H9 (cell line): ENCODE measurements at regions not wholly inside any gene's neighbourhood (a gene's known extent, or its start where the extent isn't known, plus 50 kb on each side); places are given as distances from the start of the nearest gene placed in this dataset.

Experiments
- DNase-seq: peaks from one replicate; pipeline ENCODE4 v3.0.0-alpha.2; 2017
- H2AFZ ChIP-seq: one replicate; pipeline ENCODE4 v1.6.1; 2013; ENCODE audit warnings: mild to moderate bottlenecking, low read length, control low read depth, moderate library complexity
- H2AK5ac ChIP-seq: 2 replicates; pipeline ENCODE4 v1.6.1; 2013; ENCODE audit warnings: low read length, control low read depth, mixed read lengths; ENCODE audit not compliant: insufficient read length
- H2BK120ac ChIP-seq: one replicate; pipeline ENCODE4 v1.6.1; 2013; ENCODE audit warnings: low read depth, mild to moderate bottlenecking, low read length, control low read depth, inconsistent platforms; ENCODE audit not compliant: poor library complexity, severe bottlenecking
- H2BK12ac ChIP-seq: 2 replicates; pipeline ENCODE4 v1.6.1; 2013; ENCODE audit warnings: low read length, control low read depth, mixed read lengths, low read depth; ENCODE audit not compliant: insufficient read length
- H2BK15ac ChIP-seq: 2 replicates; pipeline ENCODE4 v1.6.1; 2013; ENCODE audit warnings: low read depth, low read length, control low read depth
- H2BK20ac ChIP-seq: one replicate; pipeline ENCODE4 v1.6.1; 2013; ENCODE audit warnings: low read depth, mild to moderate bottlenecking, low read length, control low read depth, inconsistent platforms; ENCODE audit not compliant: poor library complexity, severe bottlenecking
- H2BK5ac ChIP-seq: 2 replicates; pipeline ENCODE4 v1.6.1; 2013; ENCODE audit warnings: low read length, control low read depth, mixed read lengths; ENCODE audit not compliant: insufficient read length
- H3K14ac ChIP-seq: 2 replicates; pipeline ENCODE4 v1.6.1; 2013; ENCODE audit warnings: low read length, control low read depth; ENCODE audit not compliant: insufficient read depth
- H3K18ac ChIP-seq: 2 replicates; pipeline ENCODE4 v1.6.1; 2013; ENCODE audit warnings: low read depth, mild to moderate bottlenecking, mixed read lengths, low read length, control low read depth; ENCODE audit not compliant: insufficient read length
- H3K23ac ChIP-seq: 2 replicates; pipeline ENCODE4 v1.6.1; 2013; ENCODE audit warnings: low read length, control low read depth, mixed read lengths, low read depth; ENCODE audit not compliant: insufficient read length
- H3K23me2 ChIP-seq: 2 replicates; pipeline ENCODE4 v1.6.1; 2013; ENCODE audit warnings: low read depth, mild to moderate bottlenecking, mixed read lengths, low read length, control low read depth; ENCODE audit not compliant: insufficient read length, poor library complexity, severe bottlenecking
- H3K27ac ChIP-seq: 2 replicates; pipeline ENCODE4 v1.5.1; 2013; ENCODE audit warnings: low read length, control low read depth, mixed read lengths, low read depth; ENCODE audit not compliant: insufficient read length
- H3K27me3 ChIP-seq: 2 replicates; pipeline ENCODE4 v1.6.1; 2013; ENCODE audit warnings: low read length, control low read depth, inconsistent platforms; ENCODE audit not compliant: insufficient read depth
- H3K4ac ChIP-seq: 2 replicates; pipeline ENCODE4 v1.6.1; 2013; ENCODE audit warnings: low read depth, mild to moderate bottlenecking, control low read depth, inconsistent platforms, low read length, moderate library complexity
- H3K4me1 ChIP-seq: 2 replicates; pipeline ENCODE4 v1.6.1; 2013; ENCODE audit warnings: low read length, control low read depth, inconsistent platforms; ENCODE audit not compliant: insufficient read depth
- H3K4me2 ChIP-seq: 2 replicates; pipeline ENCODE4 v1.6.1; 2013; ENCODE audit warnings: low read length, control low read depth, mixed read lengths; ENCODE audit not compliant: insufficient read length, insufficient read depth
- H3K56ac ChIP-seq: 2 replicates; pipeline ENCODE4 v1.6.1; 2013; ENCODE audit warnings: low read depth, mild to moderate bottlenecking, mixed read lengths, low read length, control low read depth; ENCODE audit not compliant: insufficient read length
- H3K79me1 ChIP-seq: 2 replicates; pipeline ENCODE4 v1.6.1; 2013; ENCODE audit warnings: low read depth, mild to moderate bottlenecking, moderate library complexity, low read length, control low read depth, inconsistent platforms; ENCODE audit not compliant: insufficient read depth, poor library complexity, severe bottlenecking
- H3K79me2 ChIP-seq: 2 replicates; pipeline ENCODE4 v1.6.1; 2013; ENCODE audit warnings: low read length, control low read depth, inconsistent platforms; ENCODE audit not compliant: insufficient read depth
- H3K9ac ChIP-seq: 2 replicates; pipeline ENCODE4 v1.6.1; 2013; ENCODE audit warnings: low read length, control low read depth, mixed read lengths; ENCODE audit not compliant: insufficient read length; ENCODE audit errors: extremely low read depth
- H3K9me3 ChIP-seq: one replicate; pipeline ENCODE4 v1.6.1; 2013; ENCODE audit warnings: low read depth, low read length, inconsistent platforms; ENCODE audit not compliant: control insufficient read depth
- H3T11ph ChIP-seq: one replicate; pipeline ENCODE4 v1.6.1; 2013; ENCODE audit warnings: mild to moderate bottlenecking, low read length, control low read depth, inconsistent platforms
- H4K20me1 ChIP-seq: one replicate; pipeline ENCODE4 v1.6.1; 2013; ENCODE audit not compliant: control insufficient read depth, insufficient read length, insufficient read depth
- H4K5ac ChIP-seq: 2 replicates; pipeline ENCODE4 v1.6.1; 2013; ENCODE audit warnings: low read depth, mild to moderate bottlenecking, mixed read lengths, low read length, control low read depth; ENCODE audit not compliant: insufficient read length
- H4K8ac ChIP-seq: replicated peaks from 2 replicates; pipeline ENCODE4 v1.6.1; 2013; ENCODE audit warnings: low read length, control low read depth, mixed read lengths, low read depth; ENCODE audit not compliant: insufficient read length
- H4K91ac ChIP-seq: 2 replicates; pipeline ENCODE4 v1.6.1; 2013; ENCODE audit warnings: low read depth, mild to moderate bottlenecking, moderate library complexity, mixed read lengths, low read length, control low read depth; ENCODE audit not compliant: insufficient read length
- H3K27ac Mint-ChIP-seq, 3 experiments: 2 replicates in 2 of 3; 3 replicates in 1 of 3; pipeline ENCODE4 v1.8.0; 2020 to 2021; ENCODE audit warnings: mixed read lengths in 3 of 3, mild to moderate bottlenecking in 1 of 3, moderate library complexity in 1 of 3
- H3K27me3 Mint-ChIP-seq: 2 replicates; pipeline ENCODE4 v1.8.0; 2021; ENCODE audit warnings: low read depth, mild to moderate bottlenecking, moderate library complexity, mixed read lengths
- H3K36me3 Mint-ChIP-seq, 3 experiments: 2 replicates in 2 of 3; 3 replicates in 1 of 3; pipeline ENCODE4 v1.8.0; 2020 to 2021; ENCODE audit warnings: low read depth in 3 of 3, mixed read lengths in 3 of 3; ENCODE audit not compliant: insufficient read depth in 1 of 3
- H3K4me1 Mint-ChIP-seq, 2 experiments: 2 replicates each; pipeline ENCODE4 v1.8.0; 2020; ENCODE audit warnings: mixed read lengths in 2 of 2
- H3K4me3 Mint-ChIP-seq, 2 experiments: 2 replicates in 1 of 2; 3 replicates in 1 of 2; pipeline ENCODE4 v1.8.0; 2020 to 2021; ENCODE audit warnings: mild to moderate bottlenecking in 2 of 2, mixed read lengths in 2 of 2, moderate library complexity in 1 of 2
- H3K9me3 Mint-ChIP-seq, 2 experiments: 2 replicates in 1 of 2; 3 replicates in 1 of 2; pipeline ENCODE4 v1.8.0; 2020; ENCODE audit warnings: mild to moderate bottlenecking in 2 of 2, mixed read lengths in 2 of 2, moderate library complexity in 1 of 2
- WGBS: extraction: QIAGEN DNeasy Blood & Tissue Kit; methylation state at CpG from one replicate; pipeline ENCODE4 v1.1.7; 2013; ENCODE audit warnings: missing lambda C conversion rate, low lambda C conversion rate, mixed read lengths; ENCODE audit not compliant: insufficient read length; ENCODE audit errors: extremely low coverage; 5-methylcytosine and 5-hydroxymethylcytosine counted together
- TF ChIP-seq, protein P1 (sequence below): fragments of 200-600 bp; sonication (generic); conservative IDR thresholded peaks from 3 replicates; pipeline ENCODE4 v1.8.0; 2021; ENCODE audit warnings: antibody characterized with exemption, mild to moderate bottlenecking

DNA sequence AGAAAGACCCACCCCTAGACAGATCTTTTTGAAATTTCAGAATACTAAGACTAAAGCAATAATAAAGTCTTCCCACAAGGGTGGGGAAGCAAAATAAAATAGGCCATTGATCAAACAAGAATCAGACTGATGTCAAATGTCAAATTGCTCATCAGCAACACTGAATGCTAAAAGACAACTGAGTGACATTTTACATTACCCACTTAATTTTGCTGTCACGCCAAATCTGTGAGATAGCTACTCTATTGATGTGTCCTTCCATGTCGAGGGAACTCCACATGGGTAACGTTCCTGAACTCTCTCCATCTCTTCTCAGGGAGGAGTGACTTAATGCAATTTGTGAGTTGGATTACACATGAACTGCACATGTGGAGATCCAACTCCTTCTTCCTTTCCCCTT is 271.7 kb upstream of the CAMK1G start:
- Histone ChIP-seq H4K20me1 (no peaks in the 10 kb centered on the region), H2BK12ac (no peak overlapping the region), H2BK5ac (no peak overlapping the region), H2BK15ac (no peak overlapping the region), H3K9ac (no peak overlapping the region), H3K4me2 (no peak overlapping the region), H3K23me2 (no peaks in the 10 kb centered on the region), H2AK5ac (no peak overlapping the region), H4K8ac (no peak overlapping the region), H4K5ac (no peak overlapping the region), H2BK120ac (no peak overlapping the region), H3K18ac (no peak overlapping the region), H3K27ac (no peak overlapping the region), H3K23ac (no peak overlapping the region), H3K14ac (no peak overlapping the region), H3T11ph (no peak overlapping the region), H3K79me2 (no peaks in the 10 kb centered on the region), H3K4ac (no peak overlapping the region), H2AFZ (no peak overlapping the region), H3K4me1 (no peaks in the 10 kb centered on the region), H3K79me1 (no peaks in the 10 kb centered on the region), H3K56ac (no peak overlapping the region), H4K91ac (no peak overlapping the region), H3K9me3 (no peaks in the 10 kb centered on the region), H3K27me3 (no peaks in the 10 kb centered on the region), H2BK20ac (no peak overlapping the region)
- DNase-seq, result no peak
- H3K4me3 Mint-ChIP-seq, result no peak overlapping the region
- no peaks in the 10 kb centered on the region for H3K9me3 Mint-ChIP-seq
- WGBS, result no CpG with 5 or more reads among the region's 3 CpGs
- H3K36me3 Mint-ChIP-seq, result no peaks in the 10 kb centered on the region
- no peak overlapping the region for H3K27ac Mint-ChIP-seq
- H3K27me3 Mint-ChIP-seq, result peaks cover 2% of the 10 kb centered on the region; the same call in 1 of the 2 replicates
- H3K4me1 Mint-ChIP-seq, result peaks cover 8 to 9% of the 10 kb centered on the region in 2 experiments
- TF ChIP-seq, protein P1, sequence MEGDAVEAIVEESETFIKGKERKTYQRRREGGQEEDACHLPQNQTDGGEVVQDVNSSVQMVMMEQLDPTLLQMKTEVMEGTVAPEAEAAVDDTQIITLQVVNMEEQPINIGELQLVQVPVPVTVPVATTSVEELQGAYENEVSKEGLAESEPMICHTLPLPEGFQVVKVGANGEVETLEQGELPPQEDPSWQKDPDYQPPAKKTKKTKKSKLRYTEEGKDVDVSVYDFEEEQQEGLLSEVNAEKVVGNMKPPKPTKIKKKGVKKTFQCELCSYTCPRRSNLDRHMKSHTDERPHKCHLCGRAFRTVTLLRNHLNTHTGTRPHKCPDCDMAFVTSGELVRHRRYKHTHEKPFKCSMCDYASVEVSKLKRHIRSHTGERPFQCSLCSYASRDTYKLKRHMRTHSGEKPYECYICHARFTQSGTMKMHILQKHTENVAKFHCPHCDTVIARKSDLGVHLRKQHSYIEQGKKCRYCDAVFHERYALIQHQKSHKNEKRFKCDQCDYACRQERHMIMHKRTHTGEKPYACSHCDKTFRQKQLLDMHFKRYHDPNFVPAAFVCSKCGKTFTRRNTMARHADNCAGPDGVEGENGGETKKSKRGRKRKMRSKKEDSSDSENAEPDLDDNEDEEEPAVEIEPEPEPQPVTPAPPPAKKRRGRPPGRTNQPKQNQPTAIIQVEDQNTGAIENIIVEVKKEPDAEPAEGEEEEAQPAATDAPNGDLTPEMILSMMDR, result no peak
